Smooth muscle cell (in vitro differentiated cells): ENCODE measurements at regions not wholly inside any gene's neighbourhood (a gene's known extent, or its start where the extent isn't known, plus 50 kb on each side); places are given as distances from the start of the nearest gene placed in this dataset.

Source experiments
- DNase-seq: peaks from one replicate; lab custom pipeline; 2025; ENCODE audit not compliant: unreplicated experiment; lab: John Stamatoyannopoulos, UW
- H2AFZ ChIP-seq: fragments of 200-600 bp; sonication (generic); 2 replicates; pipeline ENCODE4 v1.6.0; 2016; ENCODE audit warnings: antibody characterized with exemption, low read depth, mild to moderate bottlenecking
- H3F3A ChIP-seq: fragments of 200-600 bp; sonication (generic); 2 replicates; pipeline ENCODE4 v1.6.0; 2017; ENCODE audit warnings: antibody characterized with exemption, low read depth
- H3K27ac ChIP-seq: fragments of 200-600 bp; sonication (generic); 2 replicates; pipeline ENCODE4 v1.5.1; 2016; ENCODE audit warnings: low read depth, mild to moderate bottlenecking
- H3K27me3 ChIP-seq: fragments of 200-600 bp; sonication (generic); 2 replicates; pipeline ENCODE4 v1.6.1; 2016; ENCODE audit warnings: low read depth, mild to moderate bottlenecking
- H3K36me3 ChIP-seq: fragments of 200-600 bp; sonication (generic); 2 replicates; pipeline ENCODE4 v1.5.1; 2016; ENCODE audit warnings: low read depth
- H3K4me1 ChIP-seq: fragments of 200-600 bp; sonication (generic); 2 replicates; pipeline ENCODE4 v1.5.1; 2016; ENCODE audit warnings: low read depth
- H3K4me2 ChIP-seq: fragments of 200-600 bp; sonication (generic); 2 replicates; pipeline ENCODE4 v1.6.0; 2016; ENCODE audit warnings: mild to moderate bottlenecking
- H3K4me3 ChIP-seq: fragments of 200-600 bp; sonication (generic); 2 replicates; pipeline ENCODE4 v1.5.1; 2016; ENCODE audit warnings: mild to moderate bottlenecking
- H3K79me2 ChIP-seq: fragments of 200-600 bp; sonication (generic); 2 replicates; pipeline ENCODE4 v1.6.0; 2016; ENCODE audit warnings: low read depth, mild to moderate bottlenecking
- H3K9ac ChIP-seq: fragments of 200-600 bp; sonication (generic); 2 replicates; pipeline ENCODE4 v1.6.0; 2016; ENCODE audit warnings: low read depth
- H3K9me3 ChIP-seq: fragments of 200-600 bp; sonication (generic); replicated peaks from 2 replicates; pipeline ENCODE4 v1.5.1; 2016; ENCODE audit warnings: low read depth
- H4K20me1 ChIP-seq: fragments of 200-600 bp; sonication (generic); 2 replicates; pipeline ENCODE4 v1.6.0; 2016; ENCODE audit warnings: low read depth
- CTCF ChIP-seq: fragments of 200-600 bp; sonication (generic); IDR thresholded peaks from 2 replicates; pipeline ENCODE4 v1.5.1; 2017; ENCODE audit warnings: borderline replicate concordance, mild to moderate bottlenecking, antibody characterized with exemption; ENCODE audit not compliant: insufficient read depth, poor library complexity, severe bottlenecking
- WGBS: methylation state at CpG from one replicate; pipeline ENCODE4 v1.1.7; 2016; ENCODE audit warnings: low lambda C conversion rate; 5-methylcytosine and 5-hydroxymethylcytosine counted together

GRCh38 chr7:25831831-25832411 is 320.1 kb upstream of the NFE2L3 start:
- H3K4me3 ChIP-seq: peak overlapping the region; percentile 2
- H3K27ac ChIP-seq: peak overlapping the region; percentile 20

GRCh38 chr7:25832456-25832855 is 319.5 kb upstream of the NFE2L3 start:
- Histone ChIP-seq H3K27me3 (no peaks in the 10 kb centered on the region), H3K9me3 (no peaks in the 10 kb centered on the region), H2AFZ (no peak overlapping the region), H3K4me3 (peak overlapping the region; percentile 2), H3K4me1 (peaks cover 24% of the 10 kb centered on the region), H3K4me2 (peak overlapping the region; percentile 65), H3K79me2 (no peaks in the 10 kb centered on the region), H3F3A (peaks cover 8% of the 10 kb centered on the region), H3K27ac (peak overlapping the region; percentile 20), H3K36me3 (no peaks in the 10 kb centered on the region), H3K9ac (no peak overlapping the region), H4K20me1 (no peaks in the 10 kb centered on the region)
- 55% methylated on average over 7 of the region's 7 CpGs for WGBS
- no peak for DNase-seq
- TF ChIP-seq CTCF: no peak

More at GRCh38 chr7:25831831-25832411, 320.1 kb upstream of the NFE2L3 start:
- TF ChIP-seq CTCF: no peak
- Histone ChIP-seq H4K20me1 (no peaks in the 10 kb centered on the region), H3K9ac (no peak overlapping the region), H2AFZ (peak overlapping the region; percentile 65), H3K79me2 (no peaks in the 10 kb centered on the region), H3F3A (peaks cover 8% of the 10 kb centered on the region), H3K4me1 (peaks cover 24% of the 10 kb centered on the region), H3K36me3 (no peaks in the 10 kb centered on the region), H3K27me3 (no peaks in the 10 kb centered on the region), H3K9me3 (no peaks in the 10 kb centered on the region), H3K4me2 (peak overlapping the region; percentile 65)
- WGBS: 8% methylated on average over 8 of the region's 8 CpGs
- no peak for DNase-seq

GRCh38 chr7:25832929-25833328 is 319.1 kb upstream of the NFE2L3 start:
- no peak for TF ChIP-seq CTCF
- Histone ChIP-seq H3K4me2 (peak overlapping the region; percentile 65), H3K4me3 (no peak overlapping the region), H3F3A (peaks cover 8% of the 10 kb centered on the region), H3K9me3 (no peaks in the 10 kb centered on the region), H3K36me3 (no peaks in the 10 kb centered on the region), H3K4me1 (peaks cover 24% of the 10 kb centered on the region), H4K20me1 (no peaks in the 10 kb centered on the region), H3K79me2 (no peaks in the 10 kb centered on the region), H2AFZ (no peak overlapping the region), H3K27me3 (no peaks in the 10 kb centered on the region), H3K27ac (no peak overlapping the region), H3K9ac (no peak overlapping the region)
- WGBS: 71% methylated on average over 2 of the region's 2 CpGs
- DNase-seq: no peak

GRCh38 chr7:25834050-25834449 is 317.9 kb upstream of the NFE2L3 start:
- no peak overlapping the region for H3K27ac ChIP-seq
- H3K4me1 ChIP-seq: peaks cover 24% of the 10 kb centered on the region
- no peaks in the 10 kb centered on the region for H4K20me1 ChIP-seq
- DNase-seq: no peak
- H3K9ac ChIP-seq: no peak overlapping the region
- no peak for TF ChIP-seq CTCF
- peaks cover 8% of the 10 kb centered on the region for H3F3A ChIP-seq
- 96% methylated on average over 4 of the region's 4 CpGs for WGBS
- no peak overlapping the region for H3K4me3 ChIP-seq
- no peaks in the 10 kb centered on the region for H3K27me3 ChIP-seq
- H3K4me2 ChIP-seq: no peak overlapping the region
- H3K36me3 ChIP-seq: no peaks in the 10 kb centered on the region
- no peaks in the 10 kb centered on the region for H3K9me3 ChIP-seq
- H3K79me2 ChIP-seq: no peaks in the 10 kb centered on the region
- H2AFZ ChIP-seq: no peak overlapping the region
